ENCODE measurements at regions not wholly inside any gene's neighbourhood (a gene's known extent, or its start where the extent isn't known, plus 50 kb on each side); places are given as distances from the start of the nearest gene placed in this dataset.

DNA sequence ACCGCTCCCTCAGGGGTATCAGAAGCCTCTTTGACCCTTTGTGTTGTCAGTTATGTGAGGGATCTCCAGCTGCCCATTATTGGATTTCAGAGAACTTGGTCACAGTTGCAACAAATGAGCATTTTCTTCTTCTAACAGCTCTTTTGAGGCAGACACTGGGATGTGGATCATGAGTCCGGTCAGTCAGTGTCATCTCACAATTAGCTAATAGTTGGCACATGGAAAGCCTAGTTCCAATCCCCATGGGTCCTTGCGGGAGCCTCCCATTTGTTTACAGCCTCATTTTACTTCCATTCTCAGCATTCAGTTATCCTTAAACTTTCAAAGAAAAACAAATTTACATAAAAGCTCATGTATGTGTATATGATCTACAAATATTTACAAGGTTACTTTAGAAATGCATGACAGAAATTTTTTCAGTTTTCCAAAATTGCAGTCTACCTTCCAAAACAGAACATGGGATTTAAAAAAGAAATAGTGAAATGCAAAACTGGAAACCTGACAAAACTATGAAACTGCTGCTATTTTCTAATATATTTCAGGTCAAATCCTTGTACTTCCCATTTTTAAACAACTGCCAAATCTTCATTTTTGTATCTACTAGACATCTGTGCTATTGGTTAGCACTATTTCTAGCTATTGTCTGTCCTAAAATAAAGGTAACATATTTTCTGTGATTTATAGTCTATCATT is 547.1 kb upstream of the ZEB2 start:
- H3K27ac ChIP-seq (ENCODE audit: low read depth, low read length), result no peak overlapping the region
- no peaks in the 10 kb centered on the region for H3K9me3 ChIP-seq (ENCODE audit: control insufficient read depth, insufficient read depth, low read length)
- H3K9ac ChIP-seq (ENCODE audit: low read depth, low read length), result no peak overlapping the region
- H3K4me3 ChIP-seq (ENCODE audit: low read depth, low read length), result no peak overlapping the region
- no peaks in the 10 kb centered on the region for H3K36me3 ChIP-seq (ENCODE audit: control insufficient read depth, insufficient read depth, low read length)
- no peaks in the 10 kb centered on the region for H3K27me3 ChIP-seq (ENCODE audit: control insufficient read depth, insufficient read depth, low read length)
- peaks cover 4% of the 10 kb centered on the region; the same call in 1 of the 2 replicates for H3K4me1 ChIP-seq (ENCODE audit: control insufficient read depth, insufficient read depth, low read length)

GRCh38 chr2:145066151-145066661 is 546.3 kb upstream of the ZEB2 start:
- Histone ChIP-seq H3K9me3 (ENCODE audit: control insufficient read depth, insufficient read depth, low read length) (no peaks in the 10 kb centered on the region), H3K27ac (ENCODE audit: low read depth, low read length) (no peak overlapping the region), H3K4me1 (ENCODE audit: control insufficient read depth, insufficient read depth, low read length) (peaks cover 4% of the 10 kb centered on the region; the same call in 1 of the 2 replicates), H3K27me3 (ENCODE audit: control insufficient read depth, insufficient read depth, low read length) (no peaks in the 10 kb centered on the region), H3K9ac (ENCODE audit: low read depth, low read length) (no peak overlapping the region), H3K36me3 (ENCODE audit: control insufficient read depth, insufficient read depth, low read length) (no peaks in the 10 kb centered on the region), H3K4me3 (ENCODE audit: low read depth, low read length) (no peak overlapping the region)

DNA sequence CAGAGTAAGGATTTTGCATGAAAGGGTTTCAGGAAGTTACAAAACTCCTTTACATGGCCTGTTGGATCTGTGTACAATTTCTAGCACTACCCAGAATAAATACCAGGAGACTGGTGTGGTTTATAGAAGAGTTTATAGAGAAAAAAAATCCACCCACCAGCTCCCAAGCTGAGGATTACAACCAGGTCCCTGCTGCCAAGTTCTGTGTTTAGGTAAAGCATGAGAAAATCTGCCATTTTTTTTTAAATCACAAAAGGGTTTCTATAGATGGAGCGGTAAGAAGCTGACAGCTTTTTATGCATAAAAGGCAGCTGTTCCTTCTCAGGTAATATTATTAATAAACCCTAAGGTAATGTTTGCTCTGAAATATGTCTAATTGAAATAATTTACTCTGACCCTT is 545.4 kb upstream of the ZEB2 start:
- Histone ChIP-seq H3K9me3 (ENCODE audit: control insufficient read depth, insufficient read depth, low read length) (no peaks in the 10 kb centered on the region), H3K9ac (ENCODE audit: low read depth, low read length) (no peak overlapping the region), H3K4me1 (ENCODE audit: control insufficient read depth, insufficient read depth, low read length) (peaks cover 4% of the 10 kb centered on the region; the same call in 1 of the 2 replicates), H3K27me3 (ENCODE audit: control insufficient read depth, insufficient read depth, low read length) (no peaks in the 10 kb centered on the region), H3K27ac (ENCODE audit: low read depth, low read length) (no peak overlapping the region), H3K4me3 (ENCODE audit: low read depth, low read length) (no peak overlapping the region), H3K36me3 (ENCODE audit: control insufficient read depth, insufficient read depth, low read length) (no peaks in the 10 kb centered on the region)

DNA sequence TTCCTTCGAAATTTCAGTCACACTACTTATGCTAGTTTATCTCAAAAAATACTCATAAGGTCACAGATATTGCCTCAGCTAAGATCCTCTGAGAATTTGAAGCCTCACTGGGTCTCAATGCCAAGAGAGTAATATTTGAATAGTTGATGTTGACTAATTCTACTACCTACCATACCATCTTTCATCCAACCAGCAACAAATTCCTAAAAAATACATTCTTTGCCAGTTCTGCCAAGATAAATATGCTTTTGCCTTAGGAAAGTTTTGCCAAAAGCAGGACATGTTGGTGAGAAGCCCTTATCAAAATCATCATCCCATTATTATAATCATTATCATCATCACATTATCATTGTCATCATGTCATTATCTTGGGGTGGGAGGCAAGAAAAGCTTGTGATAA is 544.6 kb upstream of the ZEB2 start:
- Histone ChIP-seq H3K4me3 (ENCODE audit: low read depth, low read length) (no peak overlapping the region), H3K9ac (ENCODE audit: low read depth, low read length) (no peak overlapping the region), H3K27me3 (ENCODE audit: control insufficient read depth, insufficient read depth, low read length) (no peaks in the 10 kb centered on the region)

GRCh38 chr2:145060876-145061275 is 541.0 kb upstream of the ZEB2 start:
- H3K4me1 ChIP-seq (ENCODE audit: control insufficient read depth, insufficient read depth, low read length), result peaks cover 11% of the 10 kb centered on the region; the same call in 1 of the 2 replicates
- H3K9ac ChIP-seq (ENCODE audit: low read depth, low read length), result no peak overlapping the region
- no peaks in the 10 kb centered on the region for H3K27me3 ChIP-seq (ENCODE audit: control insufficient read depth, insufficient read depth, low read length)
- no peak overlapping the region for H3K27ac ChIP-seq (ENCODE audit: low read depth, low read length)
- H3K9me3 ChIP-seq (ENCODE audit: control insufficient read depth, insufficient read depth, low read length), result no peaks in the 10 kb centered on the region
- no peaks in the 10 kb centered on the region for H3K36me3 ChIP-seq (ENCODE audit: control insufficient read depth, insufficient read depth, low read length)
- no peak overlapping the region for H3K4me3 ChIP-seq (ENCODE audit: low read depth, low read length)

More for the DNA sequence above, 544.6 kb upstream of the ZEB2 start:
- no peaks in the 10 kb centered on the region for H3K36me3 ChIP-seq (ENCODE audit: control insufficient read depth, insufficient read depth, low read length)
- no peaks in the 10 kb centered on the region for H3K9me3 ChIP-seq (ENCODE audit: control insufficient read depth, insufficient read depth, low read length)
- peaks cover 10% of the 10 kb centered on the region; the same call in 1 of the 2 replicates for H3K4me1 ChIP-seq (ENCODE audit: control insufficient read depth, insufficient read depth, low read length)
- H3K27ac ChIP-seq (ENCODE audit: low read depth, low read length), result no peak overlapping the region

- no peaks in the 10 kb centered on the region for H3K9me3 ChIP-seq (ENCODE audit: control insufficient read depth, insufficient read depth, low read length)
- no peak overlapping the region for H3K9ac ChIP-seq (ENCODE audit: low read depth, low read length)
- H3K27ac ChIP-seq (ENCODE audit: low read depth, low read length), result no peak overlapping the region
These were observed 540.0 kb upstream of the ZEB2 start for GRCh38 chr2:145059914-145060313.

GRCh38 chr2:145059343-145059742 is 539.4 kb upstream of the ZEB2 start:
- H3K27ac ChIP-seq (ENCODE audit: low read depth, low read length), result no peak overlapping the region
- H3K9me3 ChIP-seq (ENCODE audit: control insufficient read depth, insufficient read depth, low read length), result no peaks in the 10 kb centered on the region

More at GRCh38 chr2:145059914-145060313, 540.0 kb upstream of the ZEB2 start:
- no peak overlapping the region for H3K4me3 ChIP-seq (ENCODE audit: low read depth, low read length)
- no peaks in the 10 kb centered on the region for H3K36me3 ChIP-seq (ENCODE audit: control insufficient read depth, insufficient read depth, low read length)
- no peaks in the 10 kb centered on the region for H3K27me3 ChIP-seq (ENCODE audit: control insufficient read depth, insufficient read depth, low read length)
- peaks cover 11% of the 10 kb centered on the region; the same call in 1 of the 2 replicates for H3K4me1 ChIP-seq (ENCODE audit: control insufficient read depth, insufficient read depth, low read length)

DNA sequence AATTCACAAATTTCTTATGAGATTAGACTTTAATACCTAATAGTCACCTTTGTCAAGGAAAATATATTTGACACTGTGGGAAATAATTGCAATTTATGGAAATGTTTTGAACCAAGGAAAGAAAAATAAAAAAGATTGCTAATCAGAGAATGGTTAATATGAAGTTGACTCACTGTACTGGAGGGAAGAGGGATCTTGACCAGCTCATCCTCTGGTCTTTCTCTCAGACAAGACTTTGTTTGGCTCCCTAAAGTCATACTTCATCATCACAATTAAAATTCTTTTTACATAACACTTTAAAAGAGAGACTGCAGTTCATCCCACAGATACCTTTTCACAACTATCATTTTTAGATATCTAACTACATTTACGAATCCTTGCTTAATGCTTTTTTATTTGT is 538.5 kb upstream of the ZEB2 start:
- Histone ChIP-seq H3K4me1 (ENCODE audit: control insufficient read depth, insufficient read depth, low read length) (peaks cover 11% of the 10 kb centered on the region; the same call in 1 of the 2 replicates), H3K9me3 (ENCODE audit: control insufficient read depth, insufficient read depth, low read length) (no peaks in the 10 kb centered on the region), H3K27ac (ENCODE audit: low read depth, low read length) (no peak overlapping the region), H3K4me3 (ENCODE audit: low read depth, low read length) (no peak overlapping the region), H3K9ac (ENCODE audit: low read depth, low read length) (no peak overlapping the region), H3K36me3 (ENCODE audit: control insufficient read depth, insufficient read depth, low read length) (no peaks in the 10 kb centered on the region), H3K27me3 (ENCODE audit: control insufficient read depth, insufficient read depth, low read length) (no peaks in the 10 kb centered on the region)

More at GRCh38 chr2:145059343-145059742, 539.4 kb upstream of the ZEB2 start:
- no peaks in the 10 kb centered on the region for H3K36me3 ChIP-seq (ENCODE audit: control insufficient read depth, insufficient read depth, low read length)
- H3K4me3 ChIP-seq (ENCODE audit: low read depth, low read length), result no peak overlapping the region
- H3K4me1 ChIP-seq (ENCODE audit: control insufficient read depth, insufficient read depth, low read length), result peaks cover 11% of the 10 kb centered on the region; the same call in 1 of the 2 replicates
- H3K9ac ChIP-seq (ENCODE audit: low read depth, low read length), result no peak overlapping the region
- no peaks in the 10 kb centered on the region for H3K27me3 ChIP-seq (ENCODE audit: control insufficient read depth, insufficient read depth, low read length)

- H3K4me1 ChIP-seq (ENCODE audit: control insufficient read depth, insufficient read depth, low read length), result peaks cover 11% of the 10 kb centered on the region; the same call in 1 of the 2 replicates
- H3K27me3 ChIP-seq (ENCODE audit: control insufficient read depth, insufficient read depth, low read length), result no peaks in the 10 kb centered on the region
- no peaks in the 10 kb centered on the region for H3K9me3 ChIP-seq (ENCODE audit: control insufficient read depth, insufficient read depth, low read length)
- H3K27ac ChIP-seq (ENCODE audit: low read depth, low read length), result no peak overlapping the region
- no peak overlapping the region for H3K9ac ChIP-seq (ENCODE audit: low read depth, low read length)
- H3K36me3 ChIP-seq (ENCODE audit: control insufficient read depth, insufficient read depth, low read length), result no peaks in the 10 kb centered on the region
- no peak overlapping the region for H3K4me3 ChIP-seq (ENCODE audit: low read depth, low read length)
These were observed 535.7 kb upstream of the ZEB2 start for GRCh38 chr2:145055651-145056050.

DNA sequence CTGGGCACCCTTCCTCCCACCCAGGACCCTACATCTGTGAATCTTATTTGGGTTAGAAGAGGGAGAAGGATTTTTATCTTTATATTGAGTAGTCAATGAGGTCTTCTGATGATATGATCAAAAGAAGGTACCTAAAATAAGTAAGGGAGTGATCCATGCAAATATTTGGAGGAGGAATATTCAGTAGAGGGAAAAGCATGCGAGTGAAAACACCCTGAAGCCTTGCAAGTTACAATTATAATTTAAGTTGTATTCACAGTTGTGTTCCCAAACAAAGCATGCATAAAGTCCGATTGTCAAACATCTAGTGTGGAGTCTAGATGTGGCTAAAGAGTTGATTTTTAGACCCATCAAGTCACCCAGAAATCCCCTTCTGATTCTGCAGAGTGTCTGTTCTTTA is 530.2 kb upstream of the ZEB2 start:
- Histone ChIP-seq H3K9me3 (ENCODE audit: control insufficient read depth, insufficient read depth, low read length) (no peaks in the 10 kb centered on the region), H3K27ac (ENCODE audit: low read depth, low read length) (no peak overlapping the region), H3K9ac (ENCODE audit: low read depth, low read length) (no peak overlapping the region), H3K36me3 (ENCODE audit: control insufficient read depth, insufficient read depth, low read length) (no peaks in the 10 kb centered on the region), H3K27me3 (ENCODE audit: control insufficient read depth, insufficient read depth, low read length) (no peaks in the 10 kb centered on the region), H3K4me1 (ENCODE audit: control insufficient read depth, insufficient read depth, low read length) (no peaks in the 10 kb centered on the region), H3K4me3 (ENCODE audit: low read depth, low read length) (no peak overlapping the region)

GRCh38 chr2:145049475-145049874 is 529.6 kb upstream of the ZEB2 start:
- no peak overlapping the region for H3K9ac ChIP-seq (ENCODE audit: low read depth, low read length)
- no peak overlapping the region for H3K4me3 ChIP-seq (ENCODE audit: low read depth, low read length)
- H3K36me3 ChIP-seq (ENCODE audit: control insufficient read depth, insufficient read depth, low read length), result no peaks in the 10 kb centered on the region
- no peaks in the 10 kb centered on the region for H3K27me3 ChIP-seq (ENCODE audit: control insufficient read depth, insufficient read depth, low read length)
- H3K27ac ChIP-seq (ENCODE audit: low read depth, low read length), result no peak overlapping the region
- no peaks in the 10 kb centered on the region for H3K4me1 ChIP-seq (ENCODE audit: control insufficient read depth, insufficient read depth, low read length)
- H3K9me3 ChIP-seq (ENCODE audit: control insufficient read depth, insufficient read depth, low read length), result no peaks in the 10 kb centered on the region

All from HUES48 (cell line).